HG03025 (cell line): ENCODE measurements at regions not wholly inside any gene's neighbourhood (a gene's known extent, or its start where the extent isn't known, plus 50 kb on each side); places are given as distances from the start of the nearest gene placed in this dataset.
"Not testable (repeated sequence)": the region's sequence is repeated elsewhere in the genome, so short reads cannot be mapped to it uniquely, and the experiment has no call there.

Source experiments
- ATAC-seq: cut with Tn5 transposase; IDR thresholded peaks from one replicate; pipeline ENCODE4 v1.9.1; 2021; ENCODE audit warnings: mild to moderate bottlenecking, moderate library complexity; ENCODE audit not compliant: unreplicated experiment, low FRiP score

DNA sequence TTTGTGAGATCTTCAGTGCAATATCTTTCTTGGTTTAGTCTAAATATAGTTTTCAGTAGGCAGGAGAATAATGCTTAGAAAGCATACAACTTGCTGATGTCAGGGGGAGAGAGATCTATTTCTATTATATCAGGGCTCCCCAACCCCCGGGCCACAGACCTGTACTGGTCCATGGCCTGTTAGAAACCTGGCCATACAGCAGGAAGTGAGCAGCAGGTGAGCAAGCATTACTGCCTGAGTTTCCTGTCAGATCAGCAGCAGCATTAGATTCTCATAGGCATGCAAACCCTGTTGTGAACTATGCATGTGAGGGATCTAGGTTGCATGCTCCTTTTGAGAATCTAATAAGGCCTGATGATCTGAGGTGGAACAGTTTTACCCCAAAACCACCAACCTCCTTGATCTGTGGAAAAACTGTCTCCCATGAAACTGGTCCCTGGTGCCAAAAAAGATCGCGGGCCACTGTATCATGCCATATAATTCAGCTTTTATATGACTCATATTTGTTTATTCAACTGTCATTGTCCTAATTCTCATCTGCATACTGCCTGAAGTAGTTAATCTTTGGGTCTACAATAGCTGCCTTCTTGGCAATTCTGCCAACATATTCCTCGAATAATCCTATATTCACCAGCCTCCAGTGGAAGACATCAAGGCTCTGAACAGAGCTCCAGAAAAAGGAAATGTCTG, 163.6 kb upstream of the DYRK2 start:
- ATAC-seq: no peak

DNA sequence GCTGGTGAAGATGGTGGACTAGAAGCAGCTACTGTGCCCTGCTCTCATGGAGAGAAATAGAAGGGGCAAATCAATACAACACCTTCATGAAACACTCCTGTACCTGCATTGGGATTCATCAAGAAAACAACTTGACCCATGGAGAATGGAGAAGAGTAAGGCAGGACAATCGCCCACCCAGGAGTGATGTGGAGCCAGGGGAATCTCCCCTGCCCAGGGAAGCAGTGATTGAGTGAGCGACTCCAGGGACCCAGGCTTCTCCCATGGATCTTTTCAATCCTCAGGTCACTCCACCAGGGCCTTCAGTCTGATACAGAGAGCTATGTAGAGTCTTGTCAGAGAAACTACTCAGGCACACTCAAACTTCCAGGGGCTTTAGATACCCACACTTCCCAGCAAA, 161.9 kb upstream of the DYRK2 start:
- ATAC-seq: no peak

DNA sequence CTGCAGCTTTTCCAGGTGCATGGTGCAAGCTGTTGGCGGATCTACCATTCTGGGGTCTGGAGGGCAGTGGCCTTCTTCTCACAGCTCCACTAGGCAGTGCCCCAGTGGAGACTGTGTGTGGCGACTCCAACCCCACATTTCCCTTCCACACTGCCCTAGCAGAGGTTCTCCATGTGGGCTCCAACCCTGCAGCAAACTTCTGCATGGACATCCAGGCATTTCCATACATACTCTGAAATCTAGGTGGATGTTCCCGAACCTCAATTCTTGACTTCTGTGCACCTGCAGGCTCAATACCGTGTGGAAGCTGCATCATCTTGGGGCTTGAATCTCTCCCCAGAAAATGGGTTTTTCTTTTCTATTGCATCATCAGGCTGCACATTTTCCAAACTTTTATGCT, 160.2 kb upstream of the DYRK2 start:
- ATAC-seq: not testable (repeated sequence)

DNA sequence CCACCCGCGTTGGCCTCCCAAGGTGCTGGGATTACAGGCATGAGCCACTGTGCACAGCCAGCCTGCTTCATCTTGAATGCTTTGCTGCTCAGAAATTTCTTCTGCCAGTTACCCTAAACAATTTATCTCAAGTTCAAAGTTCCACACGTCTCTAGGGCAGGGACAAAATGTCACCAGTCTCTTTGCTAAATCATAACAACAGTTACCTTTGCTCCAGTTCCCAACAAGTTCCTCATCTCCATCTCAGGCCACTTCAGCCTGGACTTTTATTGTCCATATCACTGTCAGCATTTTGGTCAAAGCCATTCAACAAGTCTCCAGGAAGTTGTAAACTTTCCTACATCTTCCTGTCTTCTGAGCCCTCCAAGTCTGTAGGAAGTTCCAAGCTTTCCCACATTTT, 159.5 kb upstream of the DYRK2 start:
- no peak for ATAC-seq

DNA sequence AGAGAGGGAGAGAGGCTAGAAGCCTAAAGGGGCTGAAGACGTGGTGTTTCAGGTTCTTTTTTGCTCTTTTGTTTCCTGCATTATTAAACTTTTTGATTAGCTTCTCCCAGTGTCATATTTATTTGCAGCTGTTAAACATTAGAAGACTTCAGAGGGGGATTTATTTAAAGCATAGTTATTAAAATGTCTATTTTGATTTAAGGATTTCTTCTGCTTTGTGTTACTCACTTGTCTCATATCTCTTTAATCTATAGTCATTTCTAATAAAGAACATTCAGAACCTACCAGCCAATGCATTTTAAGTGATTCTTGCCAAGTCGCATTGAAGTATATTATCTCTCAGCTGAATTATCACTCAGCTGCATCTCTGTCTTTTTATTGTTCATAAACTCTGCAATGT, 152.0 kb upstream of the DYRK2 start:
- no peak for ATAC-seq

DNA sequence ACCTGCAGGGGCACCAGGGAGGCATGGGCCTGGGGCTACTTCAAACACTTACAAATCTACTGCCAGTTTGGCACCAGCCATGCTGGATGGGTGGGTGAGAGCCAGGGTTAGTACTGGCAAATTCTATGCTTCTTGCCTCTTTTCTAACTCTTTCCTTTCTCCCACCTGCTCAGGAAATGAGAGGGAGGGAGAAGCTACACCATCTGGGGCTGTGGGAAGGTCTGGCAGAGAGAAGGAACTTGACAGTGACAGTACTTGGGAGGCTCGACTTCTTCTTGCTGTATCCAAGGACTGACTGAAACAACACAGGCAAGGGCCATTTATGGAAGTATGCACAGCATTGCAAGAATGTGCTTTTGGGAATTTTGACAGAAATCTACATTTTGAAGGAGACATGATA, 149.6 kb upstream of the DYRK2 start:
- no peak for ATAC-seq

DNA sequence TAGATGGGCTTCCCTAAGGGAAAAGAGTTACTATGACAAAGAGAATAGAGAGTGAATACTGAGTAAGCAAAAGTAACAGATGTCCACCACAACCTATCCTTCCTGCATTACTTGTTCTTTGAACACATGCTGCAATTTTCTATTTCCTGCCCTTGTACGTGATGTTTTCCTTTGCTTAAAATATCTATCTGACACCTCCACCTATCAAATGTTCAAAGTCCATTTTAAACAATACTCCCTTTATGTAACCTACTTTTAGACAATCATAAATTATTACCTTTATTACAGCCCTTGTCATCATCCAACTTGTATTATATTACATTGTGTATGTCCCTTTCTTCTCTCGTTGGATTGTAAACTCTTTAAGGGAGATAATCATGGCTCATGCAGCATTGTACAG, 147.2 kb upstream of the DYRK2 start:
- ATAC-seq: no peak

DNA sequence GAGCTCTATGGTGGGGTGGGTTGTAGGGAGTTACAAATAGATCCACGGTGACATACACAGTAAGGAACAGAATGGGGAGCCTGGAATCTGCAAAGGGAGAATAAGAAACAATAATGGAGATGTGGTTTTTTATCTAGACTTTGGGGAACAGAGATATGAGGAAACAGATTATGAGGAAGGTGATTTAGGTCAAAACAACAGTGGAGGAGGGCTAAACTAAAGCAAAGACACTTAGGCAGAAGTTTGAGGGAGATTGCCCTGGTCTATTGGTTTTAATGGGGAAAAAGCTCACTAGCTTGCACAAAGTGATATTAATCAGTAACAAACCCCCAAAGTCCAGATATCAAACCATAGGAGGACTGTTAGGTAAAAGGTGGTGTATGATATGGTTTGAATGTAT, 144.5 kb upstream of the DYRK2 start:
- no peak for ATAC-seq

DNA sequence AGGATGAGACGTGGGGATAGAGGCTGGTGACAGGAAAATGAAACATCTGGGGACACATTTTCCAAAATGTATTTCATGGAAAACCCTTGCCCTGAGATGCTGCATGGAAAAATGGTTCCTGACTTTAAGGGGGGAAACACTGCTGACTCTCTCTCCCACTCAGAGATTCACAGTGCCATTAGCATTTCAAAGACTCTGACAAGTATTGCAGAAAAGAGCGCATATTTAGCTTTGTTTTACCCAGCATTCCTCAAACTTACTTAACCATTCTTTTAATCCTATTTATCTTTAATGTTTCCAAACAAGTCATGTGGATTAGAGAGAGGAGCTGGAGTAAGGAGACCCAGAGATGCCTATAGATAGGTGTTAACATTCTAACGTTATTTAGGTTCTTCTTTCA, 141.8 kb upstream of the DYRK2 start:
- no peak for ATAC-seq

DNA sequence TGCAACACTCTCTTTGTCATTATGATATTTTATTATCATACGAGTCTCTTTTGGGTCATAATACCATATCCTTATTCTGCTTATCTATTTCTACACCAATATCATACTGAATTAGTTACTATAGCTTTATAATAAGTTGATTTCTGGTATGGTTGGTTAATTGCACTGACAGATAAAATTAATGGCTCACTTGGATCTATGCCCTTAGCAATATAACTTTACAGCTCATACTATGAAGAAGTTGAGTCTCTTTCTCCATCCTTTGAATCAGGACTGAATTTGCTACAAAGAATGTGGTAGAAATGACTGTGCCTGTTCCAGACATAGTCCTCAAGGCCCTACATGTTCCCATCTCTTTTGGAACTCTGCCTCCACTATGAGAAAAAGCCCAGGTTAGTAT, 139.7 kb upstream of the DYRK2 start:
- no peak for ATAC-seq

DNA sequence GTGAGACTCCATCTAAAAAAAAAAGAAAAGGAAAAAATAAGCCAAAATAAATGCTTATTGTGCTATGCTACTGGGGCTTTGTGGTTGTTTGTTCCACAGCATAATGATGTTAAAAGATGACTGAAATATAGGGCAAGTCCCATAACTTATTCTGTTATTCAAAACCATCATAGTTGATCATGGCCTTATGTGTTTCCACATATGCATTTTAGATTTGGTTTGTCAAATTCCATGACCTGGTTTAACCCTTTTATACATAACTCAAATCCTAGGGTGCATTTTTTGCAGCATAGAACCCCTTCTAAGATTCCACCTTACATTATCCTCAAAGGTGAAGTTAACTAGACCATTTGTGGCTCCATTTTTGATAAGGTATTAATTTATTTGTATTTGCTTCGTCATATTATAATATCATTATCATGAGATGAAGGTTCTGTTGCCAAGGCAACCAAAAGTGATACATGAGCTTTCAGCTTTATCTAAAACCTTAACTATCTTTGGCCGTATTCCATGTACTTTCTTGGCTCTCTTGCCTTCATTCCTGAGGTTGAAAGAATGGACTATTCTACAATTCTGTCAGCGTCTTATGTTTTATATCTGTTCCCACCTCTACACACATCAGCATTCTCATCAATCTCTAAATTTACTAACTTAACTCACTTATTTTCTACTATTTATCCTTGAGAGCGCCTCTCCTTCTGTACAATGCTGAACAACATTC, 138.7 kb upstream of the DYRK2 start:
- ATAC-seq: no peak

DNA sequence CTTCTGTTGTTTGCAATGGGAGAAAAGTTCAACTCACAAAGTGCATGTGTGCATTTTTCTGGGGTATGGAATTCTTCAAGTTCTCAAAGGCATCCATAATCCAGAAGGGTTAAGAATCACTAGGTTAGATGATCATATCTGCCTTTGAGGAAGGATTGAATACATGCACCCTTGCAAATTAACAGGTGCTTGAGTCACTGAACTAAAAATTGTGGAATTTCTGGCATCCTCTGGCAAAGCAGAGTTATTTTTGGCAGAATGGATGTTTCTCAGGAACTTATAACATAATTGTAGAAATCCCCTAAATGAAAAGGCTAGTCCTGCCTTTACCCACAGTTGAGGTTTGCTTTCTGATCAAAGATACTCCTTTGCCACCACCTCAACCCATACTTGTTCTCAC, 136.5 kb upstream of the DYRK2 start:
- no peak for ATAC-seq

DNA sequence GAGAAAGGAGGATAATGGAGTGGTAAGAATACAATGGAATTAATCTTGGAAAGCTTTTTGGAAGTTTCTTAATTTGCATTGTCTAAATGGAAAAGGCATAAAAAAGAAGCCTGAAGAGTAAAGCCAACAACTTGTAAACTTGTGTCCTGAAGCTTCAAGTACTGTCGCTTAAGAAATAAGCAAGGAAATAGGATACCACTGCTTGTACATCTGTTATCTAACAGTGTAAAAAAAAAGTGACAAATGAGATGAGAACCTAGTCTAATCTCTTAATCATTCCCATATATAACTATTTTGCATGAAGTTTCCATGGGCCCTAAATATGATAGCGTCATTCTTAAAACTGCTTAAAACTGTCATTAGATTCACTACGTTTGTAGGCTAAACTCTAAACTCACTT, 134.0 kb upstream of the DYRK2 start:
- no peak for ATAC-seq

DNA sequence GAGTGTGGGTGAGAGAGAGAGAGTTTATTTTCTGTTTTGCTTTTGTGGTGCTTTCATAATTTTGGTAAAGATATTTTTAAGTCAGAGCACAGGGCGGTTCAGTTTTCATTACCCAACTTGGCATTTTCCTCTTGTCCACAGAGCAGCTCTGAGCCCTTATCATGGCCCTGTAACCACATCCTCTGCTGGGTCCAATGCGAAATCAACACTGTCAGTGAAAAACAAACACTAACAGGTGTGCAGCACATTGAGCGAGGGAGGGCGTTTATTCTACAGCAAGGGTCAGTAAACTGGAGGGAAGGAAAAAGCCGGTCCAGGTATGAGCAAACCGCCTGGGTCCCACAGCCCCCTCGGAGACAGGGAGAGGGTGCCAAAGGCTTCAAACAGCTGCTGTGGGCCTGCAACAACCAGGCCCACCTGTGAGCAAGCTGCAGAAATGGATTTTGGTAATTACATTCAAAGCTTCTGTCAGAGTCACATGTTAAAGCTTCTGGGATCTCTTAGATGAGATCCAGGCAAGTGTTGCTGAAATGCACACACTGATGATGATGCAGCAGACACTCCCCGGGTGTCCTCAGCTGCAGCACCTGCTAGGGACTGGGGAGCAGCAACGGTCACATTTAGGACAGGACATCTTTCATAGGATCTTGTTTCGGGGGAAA, 132.7 kb upstream of the DYRK2 start:
- peak; percentile 88 for ATAC-seq

DNA sequence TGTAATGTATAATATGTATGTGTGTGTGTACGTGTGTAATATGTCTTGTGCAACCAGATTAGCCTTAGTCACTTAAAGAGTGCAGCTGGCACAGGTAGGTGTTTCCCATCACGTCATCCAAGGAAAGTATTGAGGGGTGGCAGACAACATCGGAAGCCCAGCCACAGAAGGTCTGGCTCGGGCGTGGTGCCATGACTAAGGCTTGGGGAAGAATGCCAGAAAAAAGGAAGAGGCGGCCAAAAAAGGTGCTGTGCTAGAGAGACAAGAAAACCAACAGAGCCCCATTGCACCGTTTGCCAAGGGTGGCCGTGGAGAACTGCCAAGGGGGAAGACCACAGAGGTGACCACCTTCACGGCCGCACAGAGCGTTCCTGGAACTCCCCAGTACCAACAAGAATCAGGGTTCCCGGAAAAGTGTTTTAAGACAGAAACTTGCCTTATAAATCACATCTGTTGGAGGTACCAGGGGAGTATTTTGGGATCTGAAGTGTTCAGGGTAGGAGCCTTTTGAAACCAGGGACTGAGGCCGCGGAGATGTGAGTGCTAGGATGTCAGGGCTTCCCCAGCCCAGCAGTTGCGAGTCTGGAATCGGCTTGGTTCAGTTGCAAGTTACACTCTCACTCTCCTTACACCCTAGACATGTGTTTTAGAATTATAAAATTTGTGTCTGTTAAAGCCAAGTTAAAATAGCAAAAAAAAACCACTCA, 131.2 kb upstream of the DYRK2 start:
- ATAC-seq: no peak

DNA sequence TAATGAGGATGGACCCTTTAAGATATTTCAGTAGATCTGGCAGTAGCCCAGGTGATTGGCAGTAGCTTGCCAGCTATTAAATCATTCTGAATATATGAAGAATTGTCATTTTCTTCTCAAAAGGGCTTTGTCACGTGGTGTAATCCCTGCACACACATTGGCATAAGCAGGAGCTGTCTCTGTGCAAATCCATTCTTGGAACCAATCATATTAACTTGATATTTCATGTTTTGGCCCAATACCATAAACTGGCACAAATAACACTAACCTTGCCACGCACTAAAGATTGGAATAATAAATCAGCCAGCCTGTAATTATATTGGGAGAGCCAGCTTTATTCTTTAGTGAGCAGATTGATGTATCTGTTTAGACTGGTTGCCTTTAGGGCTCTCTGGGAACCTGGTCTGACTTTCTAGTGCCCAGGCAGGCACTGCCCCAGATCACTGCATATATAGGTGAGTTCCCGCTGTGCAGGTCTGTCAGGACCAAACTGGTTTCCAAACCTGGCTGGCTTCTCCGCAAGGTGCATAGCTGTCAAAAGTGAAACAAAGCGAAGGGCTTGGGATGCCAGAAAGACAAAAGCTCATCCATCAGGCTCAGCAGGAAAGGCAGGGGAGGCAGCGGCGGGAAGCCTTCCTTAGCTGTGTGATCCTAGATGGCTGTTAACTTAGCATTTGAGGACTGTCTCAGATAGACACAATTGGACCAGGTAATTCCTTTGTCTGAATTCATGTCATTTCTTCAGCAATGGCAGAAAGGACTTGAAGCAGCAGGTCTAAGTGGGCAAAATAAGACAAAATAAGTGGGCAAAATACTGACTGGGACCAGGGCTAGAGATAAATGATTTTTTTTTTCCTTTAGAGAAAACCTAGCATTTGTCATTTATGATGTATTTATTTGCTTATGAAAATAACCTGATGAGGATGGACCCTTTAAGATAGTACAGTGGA, 128.8 kb upstream of the DYRK2 start:
- no peak for ATAC-seq

DNA sequence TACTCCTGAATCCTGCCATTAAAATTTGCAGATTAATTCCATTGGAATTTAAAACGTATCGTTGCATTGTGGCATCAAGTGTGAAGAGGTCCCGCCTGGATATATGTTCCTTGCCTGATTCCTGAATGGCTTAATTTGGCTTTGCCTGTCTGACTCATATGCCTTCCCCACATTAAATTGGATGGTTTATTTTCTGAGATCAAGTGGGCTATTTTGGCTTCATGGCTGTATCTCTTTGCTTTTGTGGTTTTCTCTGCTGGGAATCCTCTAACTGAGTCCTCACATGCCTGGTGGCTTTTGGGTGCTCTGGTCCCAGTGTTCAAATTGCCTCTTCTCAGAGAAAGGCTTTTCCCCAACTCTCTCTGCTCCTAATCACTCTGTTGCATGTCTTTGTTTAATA, 127.9 kb upstream of the DYRK2 start:
- no peak for ATAC-seq

DNA sequence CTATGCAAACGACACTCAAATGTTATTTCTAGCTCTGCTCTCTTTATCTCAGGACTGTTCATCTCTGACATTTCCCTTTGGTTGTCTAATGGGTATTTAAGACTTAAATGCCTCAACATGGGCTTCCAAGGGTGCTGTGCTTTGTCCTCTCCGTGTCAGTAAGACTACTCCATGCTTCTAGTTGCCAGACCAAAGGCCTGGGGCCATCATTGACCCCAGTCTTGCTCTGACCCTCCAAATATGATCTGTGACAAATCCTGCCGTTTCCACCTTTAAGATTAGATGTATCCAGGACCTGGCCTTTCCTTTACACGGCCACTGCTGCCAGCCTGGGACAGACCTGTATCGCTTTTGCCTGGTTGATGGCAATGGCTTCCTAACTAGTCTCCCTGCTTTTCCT, 126.3 kb upstream of the DYRK2 start:
- ATAC-seq: no peak

DNA sequence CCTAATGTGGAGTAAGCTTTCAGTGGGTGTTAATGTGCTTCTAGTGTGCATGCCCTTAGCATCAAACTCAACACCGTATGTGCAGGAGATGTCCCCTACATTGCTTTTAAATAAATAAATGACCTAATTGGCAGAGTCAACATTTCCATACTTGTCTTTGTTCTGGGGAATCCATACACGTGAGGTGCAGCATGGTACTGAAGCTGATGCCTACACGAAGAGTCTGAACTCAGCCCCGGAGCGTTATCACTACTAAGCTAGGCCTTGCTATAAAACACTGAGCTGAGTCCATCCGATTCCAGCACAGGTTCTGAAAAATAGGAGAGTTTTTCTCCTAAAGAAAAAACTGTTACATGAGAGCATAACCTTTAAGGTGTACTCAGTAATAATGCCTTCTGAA, 125.0 kb upstream of the DYRK2 start:
- no peak for ATAC-seq
